GM12865 (cell line): ENCODE measurements at regions not wholly inside any gene's neighbourhood (a gene's known extent, or its start where the extent isn't known, plus 50 kb on each side); places are given as distances from the start of the nearest gene placed in this dataset.

Source experiments
- DNase-seq: peaks from one replicate; pipeline ENCODE4 v3.0.0; 2010; ENCODE audit warnings: low read depth
- H3K4me3 ChIP-seq: 2 replicates; pipeline ENCODE4 v1.5.1; 2011; ENCODE audit warnings: mild to moderate bottlenecking, low read depth, low read length, control low read depth
- TF ChIP-seq, protein P1 (sequence below): IDR thresholded peaks from 2 replicates; pipeline ENCODE4 v1.5.1; 2011; ENCODE audit warnings: low read length, control low read depth, low read depth, inconsistent platforms; ENCODE audit not compliant: insufficient read depth; ENCODE audit errors: missing control alignments

DNA sequence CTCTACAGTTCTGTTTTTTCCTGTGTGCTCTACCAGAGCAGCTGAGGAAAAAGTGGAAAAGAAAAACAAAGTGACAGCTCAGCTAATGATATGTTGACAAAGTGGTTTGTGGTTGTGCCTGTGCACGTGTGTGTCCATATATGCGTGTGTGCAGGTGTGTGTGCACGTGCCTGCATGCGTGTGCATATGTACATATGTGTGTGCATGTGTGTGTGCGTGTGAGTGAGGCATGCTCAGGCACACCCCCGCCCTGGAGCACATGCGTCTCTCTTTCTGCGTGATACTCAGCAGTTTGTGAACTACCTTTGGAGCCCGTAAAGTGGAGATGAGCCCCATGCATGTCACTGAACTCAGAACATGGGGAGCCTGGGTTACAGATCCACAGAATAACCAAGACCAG is 84.5 kb upstream of the GPR26 start:
- TF ChIP-seq, protein P1, sequence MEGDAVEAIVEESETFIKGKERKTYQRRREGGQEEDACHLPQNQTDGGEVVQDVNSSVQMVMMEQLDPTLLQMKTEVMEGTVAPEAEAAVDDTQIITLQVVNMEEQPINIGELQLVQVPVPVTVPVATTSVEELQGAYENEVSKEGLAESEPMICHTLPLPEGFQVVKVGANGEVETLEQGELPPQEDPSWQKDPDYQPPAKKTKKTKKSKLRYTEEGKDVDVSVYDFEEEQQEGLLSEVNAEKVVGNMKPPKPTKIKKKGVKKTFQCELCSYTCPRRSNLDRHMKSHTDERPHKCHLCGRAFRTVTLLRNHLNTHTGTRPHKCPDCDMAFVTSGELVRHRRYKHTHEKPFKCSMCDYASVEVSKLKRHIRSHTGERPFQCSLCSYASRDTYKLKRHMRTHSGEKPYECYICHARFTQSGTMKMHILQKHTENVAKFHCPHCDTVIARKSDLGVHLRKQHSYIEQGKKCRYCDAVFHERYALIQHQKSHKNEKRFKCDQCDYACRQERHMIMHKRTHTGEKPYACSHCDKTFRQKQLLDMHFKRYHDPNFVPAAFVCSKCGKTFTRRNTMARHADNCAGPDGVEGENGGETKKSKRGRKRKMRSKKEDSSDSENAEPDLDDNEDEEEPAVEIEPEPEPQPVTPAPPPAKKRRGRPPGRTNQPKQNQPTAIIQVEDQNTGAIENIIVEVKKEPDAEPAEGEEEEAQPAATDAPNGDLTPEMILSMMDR, result no peak
- no peak overlapping the region for H3K4me3 ChIP-seq
- no peak for DNase-seq

DNA sequence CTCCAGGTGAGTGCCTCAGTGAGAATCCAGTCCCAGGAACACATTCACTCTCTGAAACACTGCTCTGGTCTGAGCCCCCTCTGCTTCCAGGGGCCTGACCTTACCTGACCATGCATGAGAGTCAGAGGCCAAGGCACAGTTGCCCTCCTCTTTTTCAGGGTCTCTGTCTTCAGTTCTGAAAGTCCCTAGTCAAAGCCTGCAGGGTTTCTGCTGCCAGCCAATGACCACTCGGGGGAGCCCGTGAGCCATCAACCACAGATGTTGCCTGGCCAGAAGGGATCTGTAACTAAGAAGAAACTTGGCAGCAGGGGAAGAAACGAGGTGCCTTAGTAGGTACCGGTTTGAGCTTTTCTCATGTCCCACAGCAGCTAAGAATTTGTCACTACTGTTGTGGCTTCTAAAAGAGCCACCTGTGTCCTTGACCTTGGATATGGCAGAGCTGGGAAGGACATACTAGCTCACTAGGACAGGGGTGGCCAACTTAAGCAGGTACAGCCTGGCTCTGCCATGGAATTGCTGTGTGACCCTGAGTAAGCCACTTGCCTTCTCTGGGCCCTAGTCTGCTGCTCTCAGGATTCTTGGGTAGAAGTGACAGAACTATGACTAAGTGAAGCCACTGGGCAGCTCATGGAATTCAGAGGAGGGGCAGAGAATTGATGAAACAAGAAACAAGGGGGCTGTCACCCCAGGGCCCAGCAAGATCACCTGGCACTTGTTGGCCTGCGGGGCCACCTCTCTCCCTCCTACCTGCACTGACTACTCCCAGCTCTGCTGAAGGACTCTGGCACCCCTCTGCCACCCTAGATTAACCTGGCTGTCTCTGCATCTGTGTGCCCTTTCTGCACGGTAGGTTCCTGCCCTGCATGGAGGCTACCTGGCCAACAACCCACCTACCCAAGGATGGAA is 83.8 kb upstream of the GPR26 start:
- DNase-seq, result peak; percentile 78
- TF ChIP-seq, protein P1, result peak; percentile 96
- H3K4me3 ChIP-seq, result no peak overlapping the region

DNA sequence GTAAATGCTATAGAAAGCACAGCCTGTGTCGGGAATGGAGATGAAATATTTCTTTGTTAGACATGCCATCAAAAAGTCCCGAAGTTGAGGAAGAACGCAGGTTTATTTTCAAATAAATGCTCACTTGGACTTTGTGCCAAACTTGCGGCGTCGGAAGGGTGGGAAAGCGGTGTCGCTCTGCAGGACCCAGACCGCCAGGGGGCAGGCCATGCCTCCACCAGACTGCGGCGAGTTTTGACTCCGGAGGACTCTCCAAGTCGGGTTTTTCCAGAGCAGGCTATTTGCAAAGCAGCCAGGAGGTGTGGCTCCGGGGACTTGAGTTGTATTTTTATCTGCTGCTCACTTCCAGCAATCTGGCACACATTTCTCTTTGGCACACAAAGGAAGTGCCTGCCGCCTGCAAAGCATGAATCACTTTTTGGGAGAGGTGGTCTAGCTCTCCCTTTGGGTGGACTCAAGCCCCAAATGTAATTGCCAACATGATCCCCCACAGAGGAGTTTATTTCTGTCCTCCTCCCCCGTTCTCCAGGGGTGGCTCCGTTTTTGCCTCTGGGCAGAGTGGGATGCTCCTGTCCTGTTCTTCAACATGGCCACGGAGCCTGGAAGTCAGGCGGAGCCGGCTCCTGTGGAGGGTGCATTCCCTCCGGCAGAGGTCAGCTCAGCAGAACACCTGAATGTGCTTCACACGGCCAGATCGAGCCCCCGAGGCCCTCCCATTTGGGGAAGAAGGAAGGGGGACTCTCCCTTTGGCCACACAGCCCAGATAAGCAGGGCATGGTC is 82.3 kb upstream of the GPR26 start:
- no peak for DNase-seq
- TF ChIP-seq, protein P1, result peak; percentile 41
- H3K4me3 ChIP-seq, result no peak overlapping the region

DNA sequence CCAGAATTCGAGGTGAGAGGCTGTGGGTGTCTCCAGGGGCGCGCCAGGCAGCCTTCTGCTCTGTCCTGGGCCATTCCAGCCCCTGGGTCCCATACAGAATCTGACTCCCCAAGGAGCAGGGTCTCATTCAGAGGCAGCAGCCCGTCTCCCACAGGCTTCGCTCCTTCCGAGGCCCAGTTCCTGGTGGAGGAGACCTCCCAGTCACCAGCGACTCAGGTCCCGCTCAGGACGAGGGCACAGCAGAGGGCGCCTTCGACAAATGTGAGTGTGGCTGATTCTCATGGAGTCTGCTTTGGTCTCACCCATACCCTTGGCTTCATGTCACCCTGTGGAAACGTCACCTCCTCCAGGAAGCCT is 81.8 kb upstream of the GPR26 start:
- H3K4me3 ChIP-seq, result no peak overlapping the region
- no peak for DNase-seq
- TF ChIP-seq, protein P1, result no peak

DNA sequence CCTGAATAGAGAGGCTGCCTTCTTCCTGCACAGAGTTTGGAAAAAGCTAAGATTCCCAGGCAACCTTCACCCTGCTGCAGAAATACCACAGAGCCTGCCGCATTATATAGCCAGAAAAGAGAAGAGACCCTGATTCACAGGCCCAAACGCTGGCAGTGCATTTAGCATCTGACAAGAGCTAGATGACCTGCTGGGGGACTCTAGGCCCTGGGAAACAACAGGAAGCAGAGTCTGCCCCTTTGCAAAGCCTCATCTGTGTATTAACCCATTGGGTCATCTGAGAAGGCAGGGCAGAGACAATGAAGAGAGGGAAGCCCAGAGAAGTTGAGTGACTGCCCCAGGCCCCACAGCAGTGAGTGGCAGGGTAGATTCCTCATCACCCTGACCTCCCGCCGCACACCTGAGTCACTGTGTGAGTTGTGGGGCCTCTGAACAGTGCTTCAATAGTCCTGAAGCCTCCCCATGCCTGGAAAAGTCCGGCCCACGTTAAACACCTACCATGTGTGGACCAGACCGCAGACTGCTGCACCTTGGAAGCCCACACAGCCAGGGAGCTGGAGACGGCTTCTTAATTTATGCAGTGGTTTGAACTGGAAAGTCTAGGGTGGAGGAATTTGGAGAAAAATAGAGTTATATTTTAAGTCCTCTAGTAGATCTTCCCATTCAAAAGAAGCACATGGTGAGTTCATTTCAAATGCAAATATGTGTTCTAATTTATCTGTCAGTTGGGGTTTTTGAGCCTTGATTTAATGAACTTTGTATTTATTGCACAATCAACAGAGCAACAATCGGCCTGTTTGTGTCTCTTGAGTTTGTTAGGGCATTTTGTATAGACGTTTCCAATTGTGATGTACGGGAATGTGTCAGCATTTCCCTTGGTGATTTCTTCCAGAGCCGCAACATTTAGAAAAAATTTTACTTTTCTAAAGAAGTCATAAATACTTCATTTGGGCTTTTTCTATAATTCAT is 80.4 kb upstream of the GPR26 start:
- TF ChIP-seq, protein P1, result no peak
- H3K4me3 ChIP-seq, result no peak overlapping the region
- DNase-seq, result no peak

DNA sequence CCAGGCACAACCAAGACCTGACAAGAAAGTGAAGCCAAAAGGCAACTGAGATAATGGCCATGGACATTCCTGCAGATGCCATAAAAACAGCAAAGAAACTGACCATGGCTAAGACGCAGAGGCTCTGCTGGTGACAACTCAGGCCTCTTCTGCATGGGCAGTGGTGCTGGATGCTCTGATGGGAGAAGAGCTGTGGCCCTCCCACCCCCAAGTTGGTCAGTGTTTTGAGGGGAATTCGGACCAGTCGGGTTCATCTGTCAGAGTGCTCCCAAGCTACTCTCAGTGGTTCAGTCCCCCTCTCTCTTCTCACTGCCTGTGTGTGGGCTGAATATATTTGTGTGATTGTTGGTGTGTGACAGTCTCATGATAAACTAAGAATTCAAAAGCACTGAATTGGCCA is 79.0 kb upstream of the GPR26 start:
- TF ChIP-seq, protein P1, result no peak
- no peak for DNase-seq
- H3K4me3 ChIP-seq, result no peak overlapping the region
